A549 (cell line): ENCODE measurements at regions not wholly inside any gene's neighbourhood (a gene's known extent, or its start where the extent isn't known, plus 50 kb on each side); places are given as distances from the start of the nearest gene placed in this dataset.
A peak's percentile ranks its signal among the peaks of the same experiment; 100 is the strongest.

Experiments
- ATAC-seq, 2 experiments: fragments of 200-7000 bp in 1 of 2; fragments of >200 bp in 1 of 2; cut with Nextera tagmentation in 1 of 2; cut with Tn5 transposase in 1 of 2; 3 replicates each; pipeline versions ENCODE4 v1.8.0 to v1.9.1; 2018 to 2020; ENCODE audit warnings: mild to moderate bottlenecking in 1 of 2, moderate library complexity in 1 of 2
- CTCF ChIA-PET: fragments of 300-600 bp; sonication (Branson Sonifier 250); formaldehyde crosslinking; extraction: SDS; loops from one replicate; lab custom pipeline; 2021; ENCODE audit warnings: antibody characterized with exemption, inconsistent platforms; lab: Yijun Ruan, JAX
- POLR2A ChIA-PET: fragments of 350-600 bp; formaldehyde crosslinking; extraction: SDS; loops from one replicate; lab custom pipeline; 2021; ENCODE audit warnings: antibody characterized with exemption, inconsistent platforms; lab: Yijun Ruan, JAX
- DNase-seq, 2 experiments: peaks; one replicate each; pipeline versions ENCODE4 v3.0.0 to v3.0.0-alpha.2; 2011 to 2016; ENCODE audit warnings: low read depth in 1 of 2, low spot score in 1 of 2
- FAIRE-seq: peaks from 2 replicates; lab custom pipeline; 2011; peaks lifted over from hg19 to GRCh38; lab: Jason Lieb, UNC
- H3K27ac ChIP-seq, 2 experiments: fragments of >200 bp; sonication (Bioruptor Twin); formaldehyde crosslinking; 3 replicates each; pipeline ENCODE4 v1.5.1; 2016 to 2017
- H3K4me1 ChIP-seq: fragments of >200 bp; sonication (Bioruptor Twin); formaldehyde crosslinking; 3 replicates; pipeline ENCODE4 v1.6.1; 2016
- H3K4me2 ChIP-seq: fragments of >200 bp; sonication (Bioruptor Twin); formaldehyde crosslinking; 3 replicates; pipeline ENCODE4 v1.6.1; 2016
- H3K4me3 ChIP-seq: fragments of >200 bp; sonication (Bioruptor Twin); formaldehyde crosslinking; 3 replicates; pipeline ENCODE4 v1.5.1; 2016
- H3K9me3 ChIP-seq: fragments of >200 bp; sonication (Bioruptor Twin); formaldehyde crosslinking; 3 replicates; pipeline ENCODE4 v1.6.1; 2016
- BHLHE40 ChIP-seq: IDR thresholded peaks from 2 replicates; pipeline ENCODE4 v1.6.1; 2012; ENCODE audit warnings: low read depth, low read length, inconsistent platforms
- CBX2 ChIP-seq: fragments of 200-600 bp; sonication (generic); IDR thresholded peaks from 2 replicates; pipeline ENCODE4 v1.6.1; 2016; ENCODE audit warnings: low read depth, mild to moderate bottlenecking, borderline replicate concordance
- CBX8 ChIP-seq: fragments of 200-600 bp; sonication (generic); IDR thresholded peaks from 2 replicates; pipeline ENCODE4 v1.6.1; 2016
- CEBPB ChIP-seq, 2 experiments: fragments of >200 bp in 1 of 2; sonication (Bioruptor Twin) in 1 of 2; formaldehyde crosslinking in 1 of 2; IDR thresholded peaks; 2 replicates each; pipeline ENCODE4 v1.6.1; 2012 to 2016
- CHD4 ChIP-seq: fragments of 200-600 bp; sonication (generic); IDR thresholded peaks from 2 replicates; pipeline ENCODE4 v1.6.1; 2016; ENCODE audit warnings: antibody characterized with exemption, mild to moderate bottlenecking, borderline replicate concordance
- EHF ChIP-seq: fragments of 250-450 bp; sonication (Bioruptor Pico); IDR thresholded peaks from 2 replicates; pipeline ENCODE4 v1.5.0; 2020; ENCODE audit warnings: mild to moderate bottlenecking
- EHMT2 ChIP-seq: fragments of 200-600 bp; sonication (generic); IDR thresholded peaks from 2 replicates; pipeline ENCODE4 v1.6.1; 2016; ENCODE audit warnings: antibody characterized with exemption, low read depth, mild to moderate bottlenecking, moderate library complexity
- HDAC2 ChIP-seq: fragments of 200-600 bp; sonication (generic); IDR thresholded peaks from 2 replicates; pipeline ENCODE4 v1.6.1; 2016
- JUNB ChIP-seq: fragments of >200 bp; sonication (Bioruptor Twin); formaldehyde crosslinking; IDR thresholded peaks from 2 replicates; pipeline ENCODE4 v1.6.1; 2016
- KDM1A ChIP-seq: fragments of 200-600 bp; sonication (generic); IDR thresholded peaks from 2 replicates; pipeline ENCODE4 v1.6.1; 2016; ENCODE audit warnings: low read depth, mild to moderate bottlenecking
- NFE2L2 ChIP-seq: fragments of 150-350 bp; conservative IDR thresholded peaks from 2 replicates; pipeline ENCODE4 v1.6.1; 2014; ENCODE audit warnings: low read length
- RAD21 ChIP-seq, 2 experiments: fragments of >200 bp in 1 of 2; sonication (Bioruptor Twin) in 1 of 2; formaldehyde crosslinking in 1 of 2; IDR thresholded peaks in 1 of 2; conservative IDR thresholded peaks in 1 of 2; 2 replicates in 1 of 2; 3 replicates in 1 of 2; pipeline ENCODE4 v1.6.1; 2012 to 2018; ENCODE audit warnings: inconsistent platforms in 1 of 2
- RNF2 ChIP-seq: fragments of 200-600 bp; sonication (generic); IDR thresholded peaks from 2 replicates; pipeline ENCODE4 v1.6.1; 2016; ENCODE audit warnings: low read depth, mild to moderate bottlenecking, antibody characterized with exemption, moderate library complexity, borderline replicate concordance
- SMC3 ChIP-seq: fragments of >200 bp; sonication (Bioruptor Twin); formaldehyde crosslinking; IDR thresholded peaks from 3 replicates; pipeline ENCODE4 v1.6.1; 2018; ENCODE audit warnings: inconsistent platforms
- TP53 ChIP-seq: fragments of 250-450 bp; sonication (Bioruptor Pico); IDR thresholded peaks from 2 replicates; pipeline ENCODE4 v1.5.0; 2021; ENCODE audit warnings: mild to moderate bottlenecking, moderate library complexity
- WGBS: methylation state at CpG from one replicate; pipeline ENCODE4 v1.1.6; 2017; ENCODE audit errors: missing lambda C conversion rate; 5-methylcytosine and 5-hydroxymethylcytosine counted together
- TF ChIP-seq, protein P1 (sequence below): IDR thresholded peaks from 2 replicates; pipeline ENCODE4 v1.6.1; 2012; ENCODE audit warnings: low read depth, borderline replicate concordance
- TF ChIP-seq, protein P2 (sequence below): fragments of 250-450 bp; sonication (Bioruptor Pico); IDR thresholded peaks from 2 replicates; pipeline ENCODE4 v1.5.0; 2021; ENCODE audit warnings: mild to moderate bottlenecking, moderate library complexity, borderline replicate concordance
- TF ChIP-seq, protein P3 (sequence below): IDR thresholded peaks from 2 replicates; pipeline ENCODE4 v1.6.1; 2012
- TF ChIP-seq, protein P4 (sequence below): fragments of 250-450 bp; sonication (Bioruptor Pico); IDR thresholded peaks from 2 replicates; pipeline ENCODE4 v1.5.0; 2020; ENCODE audit warnings: low read depth, mild to moderate bottlenecking, moderate library complexity
- TF ChIP-seq, protein P5 (sequence below): IDR thresholded peaks from 2 replicates; pipeline ENCODE4 v1.6.1; 2012

DNA sequence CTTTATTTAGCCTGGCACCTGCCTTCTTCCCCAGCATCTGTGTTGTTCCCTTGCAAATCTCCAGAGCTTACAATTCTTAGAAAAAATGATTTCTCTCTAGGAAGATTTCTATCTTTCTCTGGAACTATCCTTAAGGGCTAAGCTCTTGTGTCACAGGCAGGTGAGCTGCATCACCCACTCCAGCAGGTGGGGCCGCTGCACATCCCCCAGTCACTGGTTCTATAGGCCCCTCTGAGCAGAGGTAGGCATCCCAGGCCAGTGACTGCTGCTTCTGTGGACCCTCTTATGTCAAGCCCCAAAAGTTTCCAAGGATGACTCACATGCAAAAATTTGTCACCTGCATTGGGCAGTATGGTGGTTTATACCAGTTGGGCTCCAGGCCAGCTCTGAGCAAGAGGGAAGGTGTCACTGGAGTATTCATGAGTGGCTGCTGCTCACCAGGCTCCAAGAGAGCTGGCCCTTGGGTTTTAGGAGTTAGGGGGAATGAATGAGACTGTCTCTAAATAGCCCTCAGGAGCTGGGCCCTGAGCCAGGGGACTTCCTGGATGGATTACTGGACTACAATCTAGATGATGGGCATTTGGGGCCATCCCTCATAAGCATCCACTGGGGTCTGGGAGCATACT is 208.1 kb upstream of the EOLA2 start:
- Histone ChIP-seq H3K4me1 (no peaks in the 10 kb centered on the region), H3K27ac (no peak overlapping the region), H3K9me3 (no peaks in the 10 kb centered on the region), H3K4me2 (no peak overlapping the region), H3K4me3 (no peak overlapping the region)
- ChIA-PET CTCF (interaction anchor here (1.0 to 1.2 kb wide), 2 partner anchors 36 to 220 kb away, joined by 3 read pairs; no protein-coding TSS in a partner anchor), POLR2A (no interaction called here)
- 0 out of 6 replicates have a peak, but pooled peaks of 1 of the 2 experiments have one; percentile 24 for ATAC-seq
- DNase-seq, result no peak
- TF ChIP-seq, protein P1, sequence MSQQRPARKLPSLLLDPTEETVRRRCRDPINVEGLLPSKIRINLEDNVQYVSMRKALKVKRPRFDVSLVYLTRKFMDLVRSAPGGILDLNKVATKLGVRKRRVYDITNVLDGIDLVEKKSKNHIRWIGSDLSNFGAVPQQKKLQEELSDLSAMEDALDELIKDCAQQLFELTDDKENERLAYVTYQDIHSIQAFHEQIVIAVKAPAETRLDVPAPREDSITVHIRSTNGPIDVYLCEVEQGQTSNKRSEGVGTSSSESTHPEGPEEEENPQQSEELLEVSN, result no peak
- 0 out of 5 replicates have a peak, but pooled peaks of 1 of the 2 experiments have one; percentile 9 for TF ChIP-seq RAD21 (conservative IDR thresholded peaks at IDR 0.05 in 1 of 2, IDR thresholded peaks at IDR 0.05 in 1 of 2)
- no peak for FAIRE-seq
- WGBS, result 22% methylated on average over 1 of the region's 1 CpG

DNA sequence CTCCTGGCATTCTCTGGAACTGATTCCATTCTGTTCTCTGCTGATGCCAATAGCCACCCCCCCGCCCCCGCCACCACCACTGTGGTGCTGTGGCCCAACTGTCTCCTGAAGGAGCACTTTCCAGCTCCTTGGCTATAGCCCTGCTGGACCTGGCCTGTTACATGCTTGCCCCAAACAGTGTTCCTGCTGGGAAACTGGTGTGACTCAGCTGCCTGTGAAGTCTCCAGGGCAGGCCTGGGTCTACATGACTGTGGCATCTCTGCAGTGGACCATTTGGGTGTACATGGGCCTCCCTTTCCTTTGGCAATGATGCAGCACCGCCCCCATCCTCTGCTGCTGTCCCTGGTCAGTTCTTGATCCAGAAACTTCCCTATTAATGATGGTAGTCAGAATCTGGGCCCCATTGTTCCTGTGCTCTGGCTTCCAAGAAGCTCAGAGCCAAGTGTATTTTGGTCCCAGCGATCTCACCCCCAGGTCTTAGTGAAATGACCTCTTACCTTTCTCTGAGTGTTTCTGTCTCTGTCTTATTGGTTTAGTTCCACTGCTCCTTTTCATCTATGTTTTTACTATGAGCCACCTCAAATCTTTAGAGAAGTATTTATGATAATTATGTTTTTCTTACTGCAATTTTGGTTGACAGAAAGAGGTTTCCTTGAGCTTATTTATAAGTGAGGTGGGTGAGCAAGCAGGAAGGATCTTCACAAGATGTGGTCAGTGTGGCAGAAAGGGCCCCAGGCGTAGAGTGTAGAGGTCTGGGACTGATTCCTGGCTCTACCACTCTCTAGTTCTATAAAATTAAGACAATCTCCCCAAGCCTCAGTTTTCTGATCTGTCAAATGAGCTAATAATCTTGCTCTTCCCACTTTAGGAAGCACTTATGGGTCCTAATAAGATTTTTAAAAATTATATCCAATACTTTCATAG is 210.7 kb upstream of the EOLA2 start:
- WGBS, result 48% methylated on average over 3 of the region's 5 CpGs
- CTCF ChIA-PET, result no interaction called here
- no peak for TF ChIP-seq BHLHE40
- TF ChIP-seq NFE2L2, result no peak
- TF ChIP-seq, protein P2, sequence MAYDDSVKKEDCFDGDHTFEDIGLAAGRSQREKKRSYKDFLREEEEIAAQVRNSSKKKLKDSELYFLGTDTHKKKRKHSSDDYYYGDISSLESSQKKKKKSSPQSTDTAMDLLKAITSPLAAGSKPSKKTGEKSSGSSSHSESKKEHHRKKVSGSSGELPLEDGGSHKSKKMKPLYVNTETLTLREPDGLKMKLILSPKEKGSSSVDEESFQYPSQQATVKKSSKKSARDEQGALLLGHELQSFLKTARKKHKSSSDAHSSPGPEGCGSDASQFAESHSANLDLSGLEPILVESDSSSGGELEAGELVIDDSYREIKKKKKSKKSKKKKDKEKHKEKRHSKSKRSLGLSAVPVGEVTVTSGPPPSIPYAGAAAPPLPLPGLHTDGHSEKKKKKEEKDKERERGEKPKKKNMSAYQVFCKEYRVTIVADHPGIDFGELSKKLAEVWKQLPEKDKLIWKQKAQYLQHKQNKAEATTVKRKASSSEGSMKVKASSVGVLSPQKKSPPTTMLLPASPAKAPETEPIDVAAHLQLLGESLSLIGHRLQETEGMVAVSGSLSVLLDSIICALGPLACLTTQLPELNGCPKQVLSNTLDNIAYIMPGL (CRISPR knock-in tag), result no peak
- TF ChIP-seq EHF (CRISPR knock-in tag), result no peak
- TF ChIP-seq, protein P3, sequence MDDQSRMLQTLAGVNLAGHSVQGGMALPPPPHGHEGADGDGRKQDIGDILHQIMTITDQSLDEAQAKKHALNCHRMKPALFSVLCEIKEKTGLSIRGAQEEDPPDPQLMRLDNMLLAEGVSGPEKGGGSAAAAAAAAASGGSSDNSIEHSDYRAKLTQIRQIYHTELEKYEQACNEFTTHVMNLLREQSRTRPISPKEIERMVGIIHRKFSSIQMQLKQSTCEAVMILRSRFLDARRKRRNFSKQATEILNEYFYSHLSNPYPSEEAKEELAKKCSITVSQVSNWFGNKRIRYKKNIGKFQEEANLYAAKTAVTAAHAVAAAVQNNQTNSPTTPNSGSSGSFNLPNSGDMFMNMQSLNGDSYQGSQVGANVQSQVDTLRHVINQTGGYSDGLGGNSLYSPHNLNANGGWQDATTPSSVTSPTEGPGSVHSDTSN, result no peak
- no peak for TF ChIP-seq CBX2
- TF ChIP-seq RNF2, result no peak
- no peak for TF ChIP-seq CBX8

DNA sequence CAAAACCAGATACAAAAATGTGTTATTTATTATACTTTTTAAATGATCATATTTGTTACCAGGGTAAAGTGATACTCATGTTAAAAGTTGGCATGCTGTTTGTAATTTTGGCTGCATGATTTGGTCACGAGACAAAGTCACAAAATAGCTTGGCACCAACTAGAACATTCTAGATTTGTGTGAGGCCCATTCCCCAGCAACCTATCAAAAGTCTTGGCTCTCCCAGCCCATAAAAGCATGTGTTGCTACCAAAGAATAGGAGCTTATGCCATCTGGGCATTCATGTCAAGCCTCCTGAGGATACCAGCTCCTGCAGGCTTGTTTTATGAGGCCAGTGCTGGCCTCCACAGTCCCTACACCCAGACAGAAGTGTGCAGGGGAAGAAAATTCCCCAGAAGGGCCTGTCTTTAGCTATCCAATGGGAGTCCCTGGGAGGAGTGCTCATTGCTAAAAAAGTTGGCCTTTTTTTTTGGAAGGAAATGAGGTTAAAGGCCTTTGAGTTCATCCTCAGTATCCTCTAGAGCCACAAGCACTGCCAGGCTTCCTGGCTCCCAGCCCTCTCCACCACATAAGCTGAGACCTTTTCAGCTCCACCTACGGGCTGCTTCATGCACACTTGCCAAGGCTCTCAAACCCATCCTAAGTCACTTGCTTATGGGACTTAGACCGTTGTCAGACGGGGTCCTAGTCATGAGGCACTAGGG is 211.9 kb upstream of the EOLA2 start:
- TF ChIP-seq HDAC2 (no peak), CEBPB (IDR thresholded peaks at IDR 0.05) (no peak), JUNB (no peak), TP53 (no peak), EHMT2 (no peak), SMC3 (no peak), CHD4 (no peak), KDM1A (no peak)
- TF ChIP-seq, protein P4, sequence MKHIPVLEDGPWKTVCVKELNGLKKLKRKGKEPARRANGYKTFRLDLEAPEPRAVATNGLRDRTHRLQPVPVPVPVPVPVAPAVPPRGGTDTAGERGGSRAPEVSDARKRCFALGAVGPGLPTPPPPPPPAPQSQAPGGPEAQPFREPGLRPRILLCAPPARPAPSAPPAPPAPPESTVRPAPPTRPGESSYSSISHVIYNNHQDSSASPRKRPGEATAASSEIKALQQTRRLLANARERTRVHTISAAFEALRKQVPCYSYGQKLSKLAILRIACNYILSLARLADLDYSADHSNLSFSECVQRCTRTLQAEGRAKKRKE (CRISPR knock-in tag), result no peak
- TF ChIP-seq, protein P5, sequence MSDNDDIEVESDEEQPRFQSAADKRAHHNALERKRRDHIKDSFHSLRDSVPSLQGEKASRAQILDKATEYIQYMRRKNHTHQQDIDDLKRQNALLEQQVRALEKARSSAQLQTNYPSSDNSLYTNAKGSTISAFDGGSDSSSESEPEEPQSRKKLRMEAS, result no peak
- CTCF ChIA-PET, result no interaction called here
- FAIRE-seq, result no peak
- Histone ChIP-seq H3K4me3 (no peak overlapping the region), H3K9me3 (no peaks in the 10 kb centered on the region), H3K4me1 (peaks cover 4% of the 10 kb centered on the region), H3K27ac (no peak overlapping the region), H3K4me2 (no peak overlapping the region)
- POLR2A ChIA-PET, result no interaction called here
- no peak for ATAC-seq
- WGBS, result 85% methylated on average over 4 of the region's 4 CpGs
- DNase-seq, result no peak

More for the DNA sequence above, 210.7 kb upstream of the EOLA2 start:
- H3K4me3 ChIP-seq, result no peak overlapping the region
- H3K27ac ChIP-seq, result no peak overlapping the region
- FAIRE-seq (no peak), DNase-seq (no peak), ATAC-seq (no peak)
- H3K9me3 ChIP-seq, result no peaks in the 10 kb centered on the region
- no peaks in the 10 kb centered on the region for H3K4me1 ChIP-seq
- no peak overlapping the region for H3K4me2 ChIP-seq
- POLR2A ChIA-PET, result no interaction called here
